GM23248 (cell line): ENCODE measurements at regions not wholly inside any gene's neighbourhood (a gene's known extent, or its start where the extent isn't known, plus 50 kb on each side); places are given as distances from the start of the nearest gene placed in this dataset.

Experiments used
- EZH2 ChIP-seq: fragments of 200-600 bp; sonication (generic); IDR thresholded peaks from 2 replicates; pipeline ENCODE4 v1.6.1; 2018; ENCODE audit warnings: antibody characterized with exemption, mild to moderate bottlenecking; ENCODE audit not compliant: insufficient read depth, poor library complexity, severe bottlenecking
- EZH2phosphoT487 ChIP-seq: fragments of 200-600 bp; sonication (generic); IDR thresholded peaks from 2 replicates; pipeline ENCODE4 v1.6.1; 2018; ENCODE audit warnings: antibody characterized with exemption, moderate library complexity, mild to moderate bottlenecking, low read depth; ENCODE audit not compliant: insufficient read depth

- TF ChIP-seq EZH2 (no peak), EZH2phosphoT487 (no peak)
Measured at GRCh38 chr11:26858098-26858497, 135.8 kb upstream of the FIBIN start.
